Testis (tissue), 2 donors: ENCODE measurements at regions not wholly inside any gene's neighbourhood (a gene's known extent, or its start where the extent isn't known, plus 50 kb on each side); places are given as distances from the start of the nearest gene placed in this dataset.

Experiments used
- POLR2A ChIP-seq: fragments of 450-650 bp; IDR thresholded peaks from one replicate; pipeline ENCODE4 v1.6.1; 2017; ENCODE audit warnings: antibody characterized with exemption, mild to moderate bottlenecking, moderate library complexity
- TF ChIP-seq, protein P1 (sequence below), 3 experiments: fragments of 450-650 bp in 2 of 3; fragments of 200-600 bp in 1 of 3; sonication (generic) in 1 of 3; IDR thresholded peaks; one replicate each; pipeline ENCODE4 v1.5.1; 2016 to 2019; ENCODE audit warnings: antibody characterized with exemption in 3 of 3, mild to moderate bottlenecking in 2 of 3, moderate library complexity in 1 of 3

GRCh38 chr18:27447451-27447881 lies 262.4 kb upstream of the CHST9 start:
- TF ChIP-seq, protein P1, sequence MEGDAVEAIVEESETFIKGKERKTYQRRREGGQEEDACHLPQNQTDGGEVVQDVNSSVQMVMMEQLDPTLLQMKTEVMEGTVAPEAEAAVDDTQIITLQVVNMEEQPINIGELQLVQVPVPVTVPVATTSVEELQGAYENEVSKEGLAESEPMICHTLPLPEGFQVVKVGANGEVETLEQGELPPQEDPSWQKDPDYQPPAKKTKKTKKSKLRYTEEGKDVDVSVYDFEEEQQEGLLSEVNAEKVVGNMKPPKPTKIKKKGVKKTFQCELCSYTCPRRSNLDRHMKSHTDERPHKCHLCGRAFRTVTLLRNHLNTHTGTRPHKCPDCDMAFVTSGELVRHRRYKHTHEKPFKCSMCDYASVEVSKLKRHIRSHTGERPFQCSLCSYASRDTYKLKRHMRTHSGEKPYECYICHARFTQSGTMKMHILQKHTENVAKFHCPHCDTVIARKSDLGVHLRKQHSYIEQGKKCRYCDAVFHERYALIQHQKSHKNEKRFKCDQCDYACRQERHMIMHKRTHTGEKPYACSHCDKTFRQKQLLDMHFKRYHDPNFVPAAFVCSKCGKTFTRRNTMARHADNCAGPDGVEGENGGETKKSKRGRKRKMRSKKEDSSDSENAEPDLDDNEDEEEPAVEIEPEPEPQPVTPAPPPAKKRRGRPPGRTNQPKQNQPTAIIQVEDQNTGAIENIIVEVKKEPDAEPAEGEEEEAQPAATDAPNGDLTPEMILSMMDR (IDR thresholded peaks at IDR 0.05), result no peak
- TF ChIP-seq POLR2A, result no peak
